ENCODE measurements at regions not wholly inside any gene's neighbourhood (a gene's known extent, or its start where the extent isn't known, plus 50 kb on each side); places are given as distances from the start of the nearest gene placed in this dataset.

DNA sequence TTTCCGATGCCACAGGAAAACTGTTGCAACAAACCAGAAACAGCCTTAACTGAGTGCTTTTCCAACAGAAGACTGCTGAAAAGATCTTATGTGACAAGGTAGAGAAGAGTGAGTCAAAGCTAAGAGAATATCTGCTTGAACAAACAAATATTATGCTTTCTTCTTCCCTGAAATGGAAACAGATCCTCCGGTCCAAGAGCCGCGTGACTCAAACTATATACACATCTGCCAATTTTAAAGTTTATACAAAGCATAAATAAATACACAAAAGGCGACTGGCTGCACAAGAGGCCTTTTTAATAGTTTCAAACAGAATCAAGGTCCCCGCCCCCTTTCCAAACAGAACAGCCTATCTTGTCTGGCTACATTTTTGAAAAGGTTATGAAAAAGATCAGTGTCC lies 329.7 kb upstream of the F9 start:
- no peaks in the 10 kb centered on the region for H3K36me3 ChIP-seq (replicated peaks in 1 of 2; ENCODE audit: control extremely low read depth in 1 of 2, control insufficient read depth in 1 of 2, extremely low read depth in 1 of 2, insufficient read depth in 2 of 2, low read length in 1 of 2)
- H4K20me1 ChIP-seq (ENCODE audit: control insufficient read depth, insufficient read depth, low read length, poor library complexity, severe bottlenecking), result no peaks in the 10 kb centered on the region
- H3K27ac ChIP-seq (ENCODE audit: low read length in 2 of 2), result no peak overlapping the region
- ChIA-PET CTCF (no interaction called here), POLR2A (no interaction called here)
- intact Hi-C loops (cut with micrococcal nuclease), result no loop called here
- peaks cover 0 to 5% (median 2%) of the 10 kb centered on the region in 4 experiments for H3K27me3 ChIP-seq (replicated peaks in 1 of 4; ENCODE audit: control extremely low read depth in 1 of 4, control insufficient read depth in 3 of 4, insufficient read depth in 4 of 4, low read length in 3 of 4)
- no peak for TF ChIP-seq EZH2 (IDR thresholded peaks at IDR 0.05; ENCODE audit: borderline replicate concordance, insufficient read depth, low read depth, low read length, poor library complexity, severe bottlenecking)
- TF ChIP-seq, protein P1, sequence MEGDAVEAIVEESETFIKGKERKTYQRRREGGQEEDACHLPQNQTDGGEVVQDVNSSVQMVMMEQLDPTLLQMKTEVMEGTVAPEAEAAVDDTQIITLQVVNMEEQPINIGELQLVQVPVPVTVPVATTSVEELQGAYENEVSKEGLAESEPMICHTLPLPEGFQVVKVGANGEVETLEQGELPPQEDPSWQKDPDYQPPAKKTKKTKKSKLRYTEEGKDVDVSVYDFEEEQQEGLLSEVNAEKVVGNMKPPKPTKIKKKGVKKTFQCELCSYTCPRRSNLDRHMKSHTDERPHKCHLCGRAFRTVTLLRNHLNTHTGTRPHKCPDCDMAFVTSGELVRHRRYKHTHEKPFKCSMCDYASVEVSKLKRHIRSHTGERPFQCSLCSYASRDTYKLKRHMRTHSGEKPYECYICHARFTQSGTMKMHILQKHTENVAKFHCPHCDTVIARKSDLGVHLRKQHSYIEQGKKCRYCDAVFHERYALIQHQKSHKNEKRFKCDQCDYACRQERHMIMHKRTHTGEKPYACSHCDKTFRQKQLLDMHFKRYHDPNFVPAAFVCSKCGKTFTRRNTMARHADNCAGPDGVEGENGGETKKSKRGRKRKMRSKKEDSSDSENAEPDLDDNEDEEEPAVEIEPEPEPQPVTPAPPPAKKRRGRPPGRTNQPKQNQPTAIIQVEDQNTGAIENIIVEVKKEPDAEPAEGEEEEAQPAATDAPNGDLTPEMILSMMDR (IDR thresholded peaks at IDR 0.05), result no peak
- no peaks in the 10 kb centered on the region for H3K9me3 ChIP-seq (ENCODE audit: control extremely low read depth in 1 of 3, control insufficient read depth in 2 of 3, insufficient read depth in 1 of 3, low read length in 2 of 3)
- Mint-ChIP-seq H3K27ac (no peak overlapping the region), H3K4me3 (no peak overlapping the region), H3K4me1 (peaks cover 3% of the 10 kb centered on the region), H3K27me3 (peaks cover 43% of the 10 kb centered on the region), H3K9me3 (ENCODE audit: insufficient read depth) (no peaks in the 10 kb centered on the region)
- ATAC-seq (ENCODE audit: low read depth) (no peak), DNase-seq (no peak)
- no CpG with 5 or more reads among the region's 6 CpGs for WGBS (ENCODE audit: insufficient coverage)
- H3K4me1 ChIP-seq (ENCODE audit: control insufficient read depth in 2 of 2, insufficient read depth in 2 of 2, low read length in 2 of 2), result no peaks in the 10 kb centered on the region
- no peak overlapping the region for H3K4me3 ChIP-seq (ENCODE audit: control extremely low read depth in 1 of 5, extremely low read depth in 1 of 5, insufficient read depth in 1 of 5, low read depth in 2 of 5, low read length in 4 of 5)
- H3K9ac ChIP-seq (ENCODE audit: low read length), result no peak overlapping the region
- H3K79me2 ChIP-seq (ENCODE audit: control insufficient read depth, insufficient read depth, low read length), result no peaks in the 10 kb centered on the region
- H3K4me2 ChIP-seq (replicated peaks; ENCODE audit: low read depth, low read length, poor library complexity, severe bottlenecking), result no peak overlapping the region
- no peak overlapping the region for H2AFZ ChIP-seq (ENCODE audit: insufficient read depth, low read depth, low read length, poor library complexity, severe bottlenecking)

DNA sequence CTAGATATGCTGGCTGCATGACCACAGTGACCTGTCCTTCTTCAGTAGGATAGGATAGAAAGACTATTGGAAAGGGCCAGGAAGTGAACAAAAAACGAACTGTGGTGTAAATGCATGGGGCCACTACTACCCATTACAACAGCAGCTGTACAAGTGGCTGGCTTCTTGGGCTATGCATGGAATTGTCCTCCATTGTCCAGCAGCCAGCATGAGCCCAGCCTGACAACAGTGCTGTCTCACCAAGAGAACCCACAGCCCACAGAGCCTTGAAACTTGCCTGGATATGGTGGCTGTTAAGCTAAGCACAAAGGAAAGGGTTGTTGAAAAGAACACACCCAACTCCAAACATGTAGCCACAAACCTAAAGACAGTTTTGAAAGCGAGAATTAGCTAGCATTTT lies 330.2 kb upstream of the F9 start:
- Mint-ChIP-seq H3K4me3 (no peak overlapping the region), H3K9me3 (ENCODE audit: insufficient read depth) (no peaks in the 10 kb centered on the region), H3K4me1 (peaks cover 3% of the 10 kb centered on the region), H3K27me3 (peaks cover 40% of the 10 kb centered on the region), H3K27ac (no peak overlapping the region)
- TF ChIP-seq, protein P1 (IDR thresholded peaks at IDR 0.05), result no peak
- TF ChIP-seq EZH2 (IDR thresholded peaks at IDR 0.05; ENCODE audit: borderline replicate concordance, insufficient read depth, low read depth, low read length, poor library complexity, severe bottlenecking), result no peak
- POLR2A ChIA-PET, result no interaction called here
- CTCF ChIA-PET, result no interaction called here
- Histone ChIP-seq H3K4me2 (replicated peaks; ENCODE audit: low read depth, low read length, poor library complexity, severe bottlenecking) (no peak overlapping the region), H3K27me3 (replicated peaks in 1 of 4; ENCODE audit: control extremely low read depth in 1 of 4, control insufficient read depth in 3 of 4, insufficient read depth in 4 of 4, low read length in 3 of 4) (peaks cover 0 to 5% (median 2%) of the 10 kb centered on the region in 4 experiments), H2AFZ (ENCODE audit: insufficient read depth, low read depth, low read length, poor library complexity, severe bottlenecking) (no peak overlapping the region), H3K79me2 (ENCODE audit: control insufficient read depth, insufficient read depth, low read length) (no peaks in the 10 kb centered on the region), H3K4me3 (ENCODE audit: control extremely low read depth in 1 of 5, extremely low read depth in 1 of 5, insufficient read depth in 1 of 5, low read depth in 2 of 5, low read length in 4 of 5) (no peak overlapping the region), H3K36me3 (replicated peaks in 1 of 2; ENCODE audit: control extremely low read depth in 1 of 2, control insufficient read depth in 1 of 2, extremely low read depth in 1 of 2, insufficient read depth in 2 of 2, low read length in 1 of 2) (no peaks in the 10 kb centered on the region), H3K4me1 (ENCODE audit: control insufficient read depth in 2 of 2, insufficient read depth in 2 of 2, low read length in 2 of 2) (no peaks in the 10 kb centered on the region), H3K9ac (ENCODE audit: low read length) (no peak overlapping the region), H3K9me3 (ENCODE audit: control extremely low read depth in 1 of 3, control insufficient read depth in 2 of 3, insufficient read depth in 1 of 3, low read length in 2 of 3) (no peaks in the 10 kb centered on the region), H3K27ac (ENCODE audit: low read length in 2 of 2) (no peak overlapping the region), H4K20me1 (ENCODE audit: control insufficient read depth, insufficient read depth, low read length, poor library complexity, severe bottlenecking) (no peaks in the 10 kb centered on the region)
- ATAC-seq (ENCODE audit: low read depth) (no peak), DNase-seq (no peak)
- WGBS (ENCODE audit: insufficient coverage), result no CpG with 5 or more reads among the region's 2 CpGs
- intact Hi-C loops (cut with micrococcal nuclease), result no loop called here
